ENCODE measurements at regions not wholly inside any gene's neighbourhood (a gene's known extent, or its start where the extent isn't known, plus 50 kb on each side); places are given as distances from the start of the nearest gene placed in this dataset.

- WGBS, 5 donors = 82 to 94% (median 86%) methylated on average over 16 of the region's 16 CpGs
- Histone ChIP-seq H3K27ac (no peak overlapping the region), H3K4me3 (no peak overlapping the region), H3K27me3 (replicated peaks in 1 of 7) (peaks cover 0 to 8% (median 0%) of the 10 kb centered on the region in 7 donors), H3K9me3 (no peaks in the 10 kb centered on the region), H3K36me3 (no peaks in the 10 kb centered on the region), H3K4me1 (peaks cover 0 to 37% (median 19%) of the 10 kb centered on the region in 6 donors)
- TF ChIP-seq POLR2AphosphoS5 (IDR thresholded peaks at IDR 0.05) (no peak), CTCF (IDR thresholded peaks at IDR 0.05 in 8 of 11, conservative IDR thresholded peaks at IDR 0.05 in 3 of 11) (no peak), POLR2A (IDR thresholded peaks at IDR 0.05) (no peak)
- intact Hi-C loops (cut with DNase I; ENCODE audit: low total_unique reads) = no loop called here
- DNase-seq = no peak
Measured at GRCh38 chr17:422196-422930, 69.8 kb upstream of the RPH3AL start.

DNA sequence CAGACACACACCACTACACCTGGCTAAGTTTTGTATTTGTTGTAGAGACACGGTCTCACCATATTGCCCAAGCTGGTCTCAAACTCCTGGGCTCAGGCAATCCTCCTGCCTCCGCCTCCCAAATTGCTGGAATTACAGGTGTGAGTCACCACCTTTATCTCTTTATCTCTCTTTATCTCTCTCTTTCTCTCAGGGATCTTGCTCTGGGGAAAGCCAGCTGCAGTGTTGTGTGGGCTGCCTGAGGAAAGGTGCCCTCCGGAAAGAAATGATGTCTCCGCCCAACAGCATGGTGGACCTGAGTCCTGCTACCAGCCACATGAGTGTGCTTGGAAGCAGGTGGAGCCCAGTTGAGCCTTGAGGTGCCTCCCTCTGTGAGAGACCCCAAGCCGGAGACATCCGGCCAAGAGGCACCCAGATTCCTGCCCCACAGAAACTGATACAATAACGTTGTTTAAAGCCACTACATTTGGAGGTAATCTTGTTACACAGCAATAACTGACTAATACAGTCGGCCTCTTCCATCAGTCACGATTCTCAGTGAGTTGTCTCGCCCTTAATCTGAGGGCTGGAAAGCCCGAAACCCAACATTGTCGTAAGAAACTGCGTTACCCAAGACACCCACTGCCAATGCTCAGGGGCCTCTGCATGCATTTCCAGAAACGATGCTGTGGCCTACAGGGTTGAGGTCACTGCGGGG lies 68.0 kb upstream of the RPH3AL start:
- Histone ChIP-seq H3K4me1 (peaks cover 0 to 55% (median 34%) of the 10 kb centered on the region in 6 donors), H3K27me3 (replicated peaks in 1 of 7) (peaks cover 0 to 17% (median 0%) of the 10 kb centered on the region in 7 donors), H3K36me3 (no peaks in the 10 kb centered on the region), H3K9me3 (no peaks in the 10 kb centered on the region), H3K4me3 (no peak overlapping the region), H3K27ac (no peak overlapping the region)
- intact Hi-C loops (cut with DNase I; ENCODE audit: low total_unique reads) = no loop called here
- 87 to 94% (median 91%) methylated on average over 13 to 15 of the region's 15 CpGs for WGBS, 5 donors
- DNase-seq = no peak
- TF ChIP-seq CTCF (IDR thresholded peaks at IDR 0.05 in 8 of 11, conservative IDR thresholded peaks at IDR 0.05 in 3 of 11) = no peak
- TF ChIP-seq POLR2A (IDR thresholded peaks at IDR 0.05) = no peak
- no peak for TF ChIP-seq POLR2AphosphoS5 (IDR thresholded peaks at IDR 0.05)

DNA sequence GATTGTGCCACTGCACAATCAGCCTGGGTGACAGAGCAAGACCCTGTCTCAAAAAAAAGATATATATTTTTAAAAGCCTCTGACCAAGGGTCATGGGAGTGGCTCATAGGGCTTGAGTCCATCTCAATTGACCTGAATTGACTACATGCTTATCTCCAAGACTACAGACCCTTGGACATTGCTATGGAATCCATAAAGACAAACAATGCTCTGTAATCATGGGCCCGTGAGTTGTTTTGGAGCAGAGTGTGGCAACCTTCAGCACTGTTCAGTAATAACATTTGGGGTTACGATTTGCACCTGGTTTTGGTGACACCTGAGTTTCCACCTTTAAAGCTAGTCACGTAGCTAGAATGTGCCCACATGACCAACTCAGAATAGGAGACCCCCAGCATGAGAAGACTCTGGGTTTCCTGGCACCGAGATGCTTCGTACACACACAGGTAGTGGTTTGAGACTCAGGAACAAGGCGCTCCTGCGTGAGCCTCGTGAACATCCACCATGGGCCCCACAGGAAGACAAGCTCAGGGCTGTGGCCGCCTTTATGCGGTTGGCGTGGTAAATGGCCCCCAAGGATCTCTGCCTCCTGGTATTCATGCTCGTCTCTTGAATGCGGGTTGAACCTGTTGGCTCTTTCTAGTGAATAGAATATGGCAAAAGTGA lies 66.6 kb upstream of the RPH3AL start:
- TF ChIP-seq POLR2AphosphoS5 (IDR thresholded peaks at IDR 0.05) = no peak
- TF ChIP-seq CTCF (IDR thresholded peaks at IDR 0.05 in 8 of 11, conservative IDR thresholded peaks at IDR 0.05 in 3 of 11) = no peak
- no peak for TF ChIP-seq POLR2A (IDR thresholded peaks at IDR 0.05)
- intact Hi-C loops (cut with DNase I; ENCODE audit: low total_unique reads) = no loop called here
- peak overlapping the region in 3 of 8 donors; percentile 46 to 91 (median 76) for H3K27ac ChIP-seq

GRCh38 chr17:418421-418751 lies 65.8 kb upstream of the RPH3AL start:
- no peak for DNase-seq
- TF ChIP-seq CTCF (IDR thresholded peaks at IDR 0.05 in 8 of 11, conservative IDR thresholded peaks at IDR 0.05 in 3 of 11) (no peak), POLR2AphosphoS5 (IDR thresholded peaks at IDR 0.05) (no peak), POLR2A (IDR thresholded peaks at IDR 0.05) (no peak)
- H3K36me3 ChIP-seq = no peaks in the 10 kb centered on the region
- peaks cover 0 to 27% (median 0%) of the 10 kb centered on the region in 7 donors for H3K27me3 ChIP-seq (replicated peaks in 1 of 7)
- H3K4me3 ChIP-seq = no peak overlapping the region
- 22 to 49% (median 43%) methylated on average over 8 of the region's 8 CpGs for WGBS, 5 donors
- H3K27ac ChIP-seq = peak overlapping the region in 3 of 8 donors; percentile 46 to 91 (median 76)
- H3K4me1 ChIP-seq = peaks cover 0 to 75% (median 44%) of the 10 kb centered on the region in 6 donors
- no peaks in the 10 kb centered on the region for H3K9me3 ChIP-seq
- intact Hi-C loops (cut with DNase I; ENCODE audit: low total_unique reads) = no loop called here

More for the DNA sequence above, 66.6 kb upstream of the RPH3AL start:
- WGBS, 5 donors = 32 to 46% (median 44%) methylated on average over 8 to 13 of the region's 13 CpGs
- Histone ChIP-seq H3K27me3 (replicated peaks in 1 of 7) (peaks cover 0 to 23% (median 0%) of the 10 kb centered on the region in 7 donors), H3K4me1 (peaks cover 0 to 67% (median 41%) of the 10 kb centered on the region in 6 donors), H3K4me3 (no peak overlapping the region), H3K36me3 (no peaks in the 10 kb centered on the region), H3K9me3 (no peaks in the 10 kb centered on the region)
- DNase-seq = no peak
